Stomach smooth muscle (tissue), 2 donors: ENCODE measurements at regions not wholly inside any gene's neighbourhood (a gene's known extent, or its start where the extent isn't known, plus 50 kb on each side); places are given as distances from the start of the nearest gene placed in this dataset.

Experiments used
- H3K27ac ChIP-seq: one replicate; pipeline ENCODE4 v1.7.0; 2013; ENCODE audit warnings: mild to moderate bottlenecking, low read length, inconsistent platforms
- H3K27me3 ChIP-seq, 2 donors: one replicate each; pipeline ENCODE4 v1.7.0; 2013; ENCODE audit warnings: low read length in 2 of 2; ENCODE audit not compliant: insufficient read depth in 2 of 2, control insufficient read depth in 1 of 2
- H3K36me3 ChIP-seq, 2 donors: one replicate each; pipeline ENCODE4 v1.7.0; 2013; ENCODE audit warnings: low read length in 2 of 2; ENCODE audit not compliant: control insufficient read depth in 2 of 2, insufficient read depth in 2 of 2
- H3K4me1 ChIP-seq: one replicate; pipeline ENCODE4 v1.7.0; 2013; ENCODE audit warnings: low read length; ENCODE audit not compliant: control insufficient read depth, insufficient read depth
- H3K4me3 ChIP-seq, 2 donors: one replicate each; pipeline ENCODE4 v1.7.0; 2013; ENCODE audit warnings: low read length in 2 of 2
- H3K9ac ChIP-seq, 2 donors: one replicate each; pipeline ENCODE4 v1.7.0; 2013; ENCODE audit warnings: low read length in 2 of 2, mild to moderate bottlenecking in 1 of 2
- H3K9me3 ChIP-seq, 2 donors: one replicate each; pipeline ENCODE4 v1.7.0; 2013; ENCODE audit warnings: low read length in 2 of 2; ENCODE audit not compliant: control insufficient read depth in 2 of 2
- donor health status: healthy.
- donor health status: Pancreatic carcinoma.

DNA sequence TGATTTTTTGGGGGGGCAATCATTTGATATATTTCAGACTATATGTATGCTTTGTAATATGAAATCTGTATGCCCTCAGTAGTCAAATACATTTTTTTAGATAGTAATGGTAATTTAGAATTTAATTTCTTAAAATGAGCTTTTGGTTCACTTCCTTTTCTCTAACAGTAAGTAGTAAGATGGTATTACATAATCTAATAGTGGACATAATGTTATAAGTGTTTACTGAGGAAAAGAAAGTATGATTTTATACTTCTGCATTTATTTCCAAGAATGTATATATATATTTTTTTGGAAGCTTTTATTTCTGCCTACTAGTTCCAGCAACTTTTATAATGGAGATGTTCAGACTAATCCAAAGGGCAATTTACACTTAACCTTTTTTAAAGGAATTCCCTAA is 1450.7 kb upstream of the TENM3 start:
- Histone ChIP-seq H3K9me3 (no peaks in the 10 kb centered on the region), H3K4me1 (no peaks in the 10 kb centered on the region), H3K4me3 (no peak overlapping the region)

DNA sequence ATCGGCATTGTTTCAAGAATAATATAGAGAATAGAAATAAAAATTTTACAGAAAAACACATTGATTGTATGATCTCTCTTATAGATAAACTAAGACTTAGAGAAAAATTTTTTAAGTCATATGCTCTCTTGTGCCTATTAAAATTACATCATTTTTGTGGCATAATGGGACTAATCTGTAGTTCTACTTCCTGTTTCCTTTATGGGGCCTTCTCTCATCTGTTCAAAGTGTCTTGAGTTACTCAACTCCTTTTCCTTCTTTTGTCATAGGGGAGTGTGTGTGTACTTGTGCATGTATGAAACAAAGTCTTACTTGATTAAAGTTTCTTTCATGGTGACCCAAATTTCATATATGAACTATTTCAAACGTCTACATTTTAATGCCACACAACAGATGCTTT is 1448.9 kb upstream of the TENM3 start:
- Histone ChIP-seq H3K9ac (no peak overlapping the region), H3K27ac (no peak overlapping the region), H3K36me3 (no peaks in the 10 kb centered on the region), H3K4me1 (no peaks in the 10 kb centered on the region), H3K27me3 (no peaks in the 10 kb centered on the region), H3K4me3 (no peak overlapping the region), H3K9me3 (no peaks in the 10 kb centered on the region)

More for the DNA sequence above, 1450.7 kb upstream of the TENM3 start:
- Histone ChIP-seq H3K27me3 (no peaks in the 10 kb centered on the region), H3K27ac (no peak overlapping the region), H3K9ac (no peak overlapping the region), H3K36me3 (no peaks in the 10 kb centered on the region)

DNA sequence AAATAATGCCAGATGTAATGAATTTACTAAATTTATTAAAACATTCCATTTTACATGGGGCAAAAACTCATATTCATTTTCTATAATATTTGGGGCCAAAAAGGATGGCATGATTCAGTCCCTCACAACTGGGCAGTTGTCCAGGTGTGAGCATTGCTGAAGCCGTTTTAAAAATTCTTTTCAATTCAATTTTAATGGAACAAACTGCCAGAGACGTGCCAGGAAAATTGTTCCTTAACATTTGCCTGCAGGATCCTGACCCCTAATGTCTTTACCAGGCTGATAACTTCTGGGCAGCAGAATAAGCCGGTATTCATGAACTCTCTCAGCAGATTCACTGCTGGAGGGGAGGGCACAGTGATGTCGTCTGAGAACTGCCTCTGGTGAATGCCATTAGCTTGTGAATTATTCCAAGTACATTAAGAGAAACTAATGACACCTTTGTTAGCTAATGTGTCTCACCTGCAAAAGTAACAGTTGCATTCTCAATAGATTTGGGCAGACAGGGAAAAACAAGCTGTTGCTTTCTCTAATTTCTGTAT is 1445.1 kb upstream of the TENM3 start:
- Histone ChIP-seq H3K36me3 (no peaks in the 10 kb centered on the region), H3K4me3 (no peak overlapping the region), H3K27ac (no peak overlapping the region), H3K4me1 (no peaks in the 10 kb centered on the region), H3K9me3 (no peaks in the 10 kb centered on the region), H3K27me3 (no peaks in the 10 kb centered on the region), H3K9ac (no peak overlapping the region)

GRCh38 chr4:180799798-180800197 is 1443.4 kb upstream of the TENM3 start:
- Histone ChIP-seq H3K27me3 (no peaks in the 10 kb centered on the region), H3K27ac (no peak overlapping the region), H3K4me1 (no peaks in the 10 kb centered on the region), H3K36me3 (no peaks in the 10 kb centered on the region), H3K9me3 (no peaks in the 10 kb centered on the region), H3K4me3 (no peak overlapping the region), H3K9ac (no peak overlapping the region)

DNA sequence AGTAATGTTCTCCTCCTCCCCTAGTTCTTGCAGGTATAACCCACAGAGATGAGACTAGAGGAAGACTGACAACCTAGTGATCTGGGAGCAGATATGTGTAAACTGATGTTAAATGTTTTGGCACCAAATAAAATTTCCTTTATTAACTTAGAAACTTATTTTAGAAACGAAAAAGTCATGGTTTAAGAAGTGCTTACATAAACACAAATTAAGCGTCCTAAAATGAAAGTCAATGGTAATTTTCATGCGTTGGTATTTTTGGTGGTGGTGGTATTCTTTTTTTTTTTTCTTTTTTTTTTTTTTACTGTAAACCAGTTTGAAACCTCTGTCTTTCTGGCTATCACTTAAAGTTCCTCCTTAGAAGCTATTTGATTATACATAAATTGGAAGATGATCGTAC is 1438.1 kb upstream of the TENM3 start:
- Histone ChIP-seq H3K4me1 (no peaks in the 10 kb centered on the region), H3K36me3 (no peaks in the 10 kb centered on the region), H3K9ac (no peak overlapping the region), H3K27me3 (no peaks in the 10 kb centered on the region), H3K27ac (no peak overlapping the region), H3K4me3 (no peak overlapping the region), H3K9me3 (no peaks in the 10 kb centered on the region)

DNA sequence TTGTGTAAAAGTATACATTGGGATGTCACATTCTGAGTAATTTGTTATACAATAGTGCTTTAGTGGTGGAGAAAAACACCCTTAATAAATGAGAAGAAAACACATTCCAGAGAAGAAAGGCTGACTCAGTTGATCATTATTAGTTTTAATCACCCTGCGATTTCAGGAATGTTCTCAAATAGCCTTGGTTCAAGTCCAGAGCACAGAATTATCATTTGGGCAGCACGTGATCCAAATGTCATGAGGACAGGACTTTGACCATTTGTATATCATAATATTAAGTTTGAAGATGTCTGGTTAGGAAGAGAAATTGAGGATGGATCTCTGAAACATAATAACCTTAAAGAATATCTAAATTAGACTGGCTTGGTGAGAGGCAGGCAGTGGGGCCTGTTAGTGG is 1434.3 kb upstream of the TENM3 start:
- no peak overlapping the region for H3K27ac ChIP-seq
- no peaks in the 10 kb centered on the region for H3K36me3 ChIP-seq
- no peaks in the 10 kb centered on the region for H3K4me1 ChIP-seq
- no peak overlapping the region for H3K9ac ChIP-seq
- no peaks in the 10 kb centered on the region for H3K9me3 ChIP-seq
- H3K27me3 ChIP-seq, result no peaks in the 10 kb centered on the region
- no peak overlapping the region for H3K4me3 ChIP-seq

DNA sequence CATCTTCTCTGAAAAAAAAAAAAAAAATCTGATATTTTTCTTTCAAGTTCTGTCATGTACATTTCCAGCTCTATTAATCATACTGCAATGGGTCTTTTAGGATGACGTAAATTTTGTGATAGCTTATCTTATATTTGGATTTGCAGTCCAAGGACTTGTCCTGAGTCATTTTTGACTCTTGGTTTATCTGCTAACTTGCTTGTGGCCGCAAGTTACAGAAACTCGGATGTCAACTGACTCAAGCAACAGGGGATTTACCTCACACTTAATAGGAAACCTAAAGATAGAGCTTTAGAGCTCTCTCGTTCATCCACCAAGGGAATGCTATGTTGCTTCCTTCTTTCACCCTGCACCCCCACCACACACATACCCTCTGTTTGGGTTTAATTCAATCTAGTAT is 1433.8 kb upstream of the TENM3 start:
- no peak overlapping the region for H3K4me3 ChIP-seq
- no peaks in the 10 kb centered on the region for H3K36me3 ChIP-seq
- H3K27ac ChIP-seq, result no peak overlapping the region
- no peaks in the 10 kb centered on the region for H3K9me3 ChIP-seq
- no peaks in the 10 kb centered on the region for H3K4me1 ChIP-seq
- no peaks in the 10 kb centered on the region for H3K27me3 ChIP-seq
- H3K9ac ChIP-seq, result no peak overlapping the region

DNA sequence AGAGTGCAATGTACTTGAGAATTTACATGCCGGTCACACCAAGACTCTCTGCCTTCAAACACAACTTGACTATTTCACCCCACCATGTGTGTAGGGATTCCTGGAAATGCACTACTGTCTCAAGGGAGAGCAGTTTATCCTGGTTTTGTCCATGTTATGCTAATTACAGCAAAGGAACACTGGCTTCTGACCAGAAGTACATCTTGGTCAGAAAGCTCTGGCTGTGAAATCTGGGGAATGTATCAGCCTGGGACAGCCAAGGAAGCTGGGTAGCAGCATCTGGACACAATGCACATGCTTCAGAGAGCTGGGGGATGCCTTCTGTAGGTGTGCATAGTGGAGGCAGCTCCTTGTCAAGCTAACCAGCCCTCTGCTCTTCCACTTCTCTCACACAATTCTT is 1432.6 kb upstream of the TENM3 start:
- Histone ChIP-seq H3K4me3 (no peak overlapping the region), H3K27me3 (no peaks in the 10 kb centered on the region), H3K36me3 (no peaks in the 10 kb centered on the region), H3K9me3 (no peaks in the 10 kb centered on the region), H3K9ac (no peak overlapping the region), H3K27ac (no peak overlapping the region), H3K4me1 (no peaks in the 10 kb centered on the region)

DNA sequence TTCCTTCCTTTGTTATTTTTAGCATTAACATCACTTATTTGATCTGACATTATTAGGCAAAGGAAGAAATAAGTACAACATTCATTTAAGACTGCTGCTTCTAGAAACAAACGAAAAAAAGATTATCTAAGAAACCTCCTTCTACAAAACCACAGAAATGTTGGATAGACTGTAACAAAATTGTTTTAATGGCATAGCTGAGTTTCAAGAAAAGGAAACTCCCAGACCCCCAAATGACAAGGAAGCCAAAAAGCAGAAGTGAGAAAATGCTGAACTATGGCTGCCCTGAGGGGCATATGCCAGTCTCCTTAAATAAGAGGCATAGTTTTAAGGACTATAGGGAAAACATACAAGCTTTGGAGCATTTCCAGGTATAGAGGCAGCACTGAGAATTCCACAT is 1431.6 kb upstream of the TENM3 start:
- Histone ChIP-seq H3K36me3 (no peaks in the 10 kb centered on the region), H3K9me3 (no peaks in the 10 kb centered on the region), H3K4me3 (no peak overlapping the region), H3K4me1 (no peaks in the 10 kb centered on the region), H3K9ac (no peak overlapping the region), H3K27ac (no peak overlapping the region), H3K27me3 (no peaks in the 10 kb centered on the region)

GRCh38 chr4:180812783-180813182 is 1430.4 kb upstream of the TENM3 start:
- Histone ChIP-seq H3K4me1 (no peaks in the 10 kb centered on the region), H3K36me3 (no peaks in the 10 kb centered on the region), H3K27ac (no peak overlapping the region), H3K9ac (no peak overlapping the region), H3K9me3 (no peaks in the 10 kb centered on the region), H3K4me3 (no peak overlapping the region), H3K27me3 (no peaks in the 10 kb centered on the region)

DNA sequence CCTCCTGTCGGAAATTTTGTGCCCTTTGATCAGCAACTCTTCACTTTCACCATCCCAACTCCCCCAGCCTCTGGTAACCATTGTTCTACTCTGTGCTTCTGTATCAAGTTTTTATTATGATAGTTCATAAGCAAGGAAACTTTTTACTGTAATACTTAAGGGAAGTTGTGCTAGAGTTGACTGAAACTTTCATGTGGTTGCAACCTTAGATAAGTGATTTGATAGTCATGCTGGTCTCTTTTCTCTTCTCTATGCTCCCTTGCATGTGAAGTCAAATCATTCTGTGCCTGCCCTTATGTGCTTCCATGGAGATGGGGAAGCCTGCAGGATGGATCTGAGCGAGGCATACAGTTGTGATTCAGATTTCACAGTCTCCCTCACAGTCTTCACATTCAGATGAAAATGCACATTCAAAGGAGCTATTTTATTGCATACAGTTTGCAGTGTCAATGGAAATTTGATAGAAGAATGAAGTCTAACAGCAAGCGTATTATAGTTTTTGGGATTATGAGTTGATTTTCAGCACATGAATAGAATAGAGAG is 1428.3 kb upstream of the TENM3 start:
- Histone ChIP-seq H3K4me1 (no peaks in the 10 kb centered on the region), H3K36me3 (no peaks in the 10 kb centered on the region), H3K27ac (no peak overlapping the region), H3K9ac (no peak overlapping the region), H3K4me3 (no peak overlapping the region), H3K27me3 (no peaks in the 10 kb centered on the region), H3K9me3 (no peaks in the 10 kb centered on the region)
